Gastrocnemius medialis (tissue), 4 donors: ENCODE measurements at regions not wholly inside any gene's neighbourhood (a gene's known extent, or its start where the extent isn't known, plus 50 kb on each side); places are given as distances from the start of the nearest gene placed in this dataset.

Experiments used
- ATAC-seq, 2 donors: fragments of 150-250 bp; one replicate each; pipeline ENCODE4 v1.9.1; 2016
- DNase-seq, 2 donors: peaks; one replicate each; pipeline ENCODE4 v3.0.0-alpha.2; 2019
- H3K27ac ChIP-seq, 4 donors: fragments of 200-600 bp; sonication (generic); 1 replicate in 1 of 4; 2 replicates in 3 of 4; pipeline ENCODE4 v1.5.1; 2016 to 2018; ENCODE audit warnings: mild to moderate bottlenecking in 2 of 4, moderate library complexity in 1 of 4
- H3K27me3 ChIP-seq, 3 donors: fragments of 200-600 bp; sonication (generic) in 2 of 3; 1 replicate in 1 of 3; 2 replicates in 2 of 3; pipeline versions ENCODE4 v1.5.1 to v1.6.0; 2016 to 2019; ENCODE audit warnings: mild to moderate bottlenecking in 1 of 3, moderate library complexity in 1 of 3
- H3K36me3 ChIP-seq, 2 donors: fragments of 200-600 bp; sonication (generic) in 1 of 2; one replicate each; pipeline ENCODE4 v1.5.1; 2017 to 2018
- H3K4me1 ChIP-seq, 2 donors: fragments of 200-600 bp; sonication (generic) in 1 of 2; one replicate each; pipeline ENCODE4 v1.5.1; 2016 to 2017; ENCODE audit warnings: mild to moderate bottlenecking in 2 of 2
- H3K4me3 ChIP-seq, 4 donors: fragments of 200-600 bp; sonication (generic) in 3 of 4; 1 replicate in 1 of 4; 2 replicates in 3 of 4; pipeline ENCODE4 v1.5.1; 2016 to 2019; ENCODE audit warnings: mild to moderate bottlenecking in 2 of 4
- H3K9me3 ChIP-seq, 3 donors: fragments of 200-600 bp; sonication (generic) in 2 of 3; 1 replicate in 1 of 3; 2 replicates in 2 of 3; pipeline ENCODE4 v1.5.1; 2016 to 2019
- CTCF ChIP-seq, 5 experiments: fragments of 450-650 bp in 3 of 5; fragments of 200-600 bp in 2 of 5; sonication (generic) in 2 of 5; IDR thresholded peaks in 4 of 5; conservative IDR thresholded peaks in 1 of 5; 1 replicate in 4 of 5; 2 replicates in 1 of 5; pipeline ENCODE4 v1.5.1; 2016 to 2019; ENCODE audit warnings: antibody characterized with exemption in 5 of 5, mild to moderate bottlenecking in 3 of 5, moderate library complexity in 3 of 5
- POLR2A ChIP-seq, 2 donors: fragments of 450-650 bp; IDR thresholded peaks; one replicate each; pipeline ENCODE4 v1.6.1; 2017; ENCODE audit warnings: antibody characterized with exemption in 2 of 2, mild to moderate bottlenecking in 2 of 2, moderate library complexity in 2 of 2
- in situ Hi-C, 4 donors: fragments of 200-750 bp; cut with MboI; loops; one replicate each; pipeline versions ENCODE4 v1.15.0 to v1.8.0; 2017; ENCODE audit warnings: low sequenced_read_pairs in 4 of 4
- intact Hi-C: fragments of 100-400 bp; cut with DNase I; formaldehyde crosslinking; loops from one replicate; pipeline ENCODE4 v1.15.1; 2023; ENCODE audit warnings: low total_unique reads

DNA sequence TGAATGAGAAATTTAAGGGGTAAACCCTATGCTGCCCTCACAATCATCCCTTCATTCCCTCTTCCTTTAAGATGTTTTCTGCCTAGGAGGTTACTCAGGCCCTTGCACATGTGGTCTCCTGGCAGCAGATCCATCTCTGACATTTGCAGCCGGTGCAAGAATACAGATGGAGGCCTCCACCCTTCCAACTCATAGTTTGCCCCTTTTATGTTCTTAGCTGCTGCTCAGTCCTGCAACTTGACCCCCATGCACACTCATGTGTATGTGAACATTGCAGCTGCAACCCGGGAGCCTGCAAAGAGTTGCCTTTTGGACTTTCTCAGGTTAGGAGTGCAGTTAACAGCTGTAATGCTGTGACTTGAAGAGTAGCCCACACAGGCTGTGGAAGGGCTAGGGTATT, 131.9 kb upstream of the SGK1 start:
- ATAC-seq = no peak
- in situ Hi-C loops = loop anchor here in 2 of 4 donors (25.0 kb wide), 1 partner anchor 262 kb away; no protein-coding TSS in a partner anchor
- no peak overlapping the region for H3K27ac ChIP-seq

GRCh38 chr6:134449004-134449403, 131.1 kb upstream of the SGK1 start:
- H3K4me3 ChIP-seq = no peak overlapping the region
- ATAC-seq (no peak), DNase-seq (no peak)
- TF ChIP-seq POLR2A (IDR thresholded peaks at IDR 0.05) (no peak), CTCF (IDR thresholded peaks at IDR 0.05 in 4 of 5, conservative IDR thresholded peaks at IDR 0.05 in 1 of 5) (no peak)
- no peaks in the 10 kb centered on the region for H3K27me3 ChIP-seq
- peak overlapping the region in 2 of 4 donors; percentile 6 to 20 for H3K27ac ChIP-seq
- peaks cover 13 to 27% of the 10 kb centered on the region in 2 donors for H3K4me1 ChIP-seq
- H3K36me3 ChIP-seq = no peaks in the 10 kb centered on the region
- no peaks in the 10 kb centered on the region for H3K9me3 ChIP-seq
- intact Hi-C loops (no loop called here), in situ Hi-C loops (no loop called here)

More for the DNA sequence above, 131.9 kb upstream of the SGK1 start:
- no peak for TF ChIP-seq POLR2A (IDR thresholded peaks at IDR 0.05)
- no peak for TF ChIP-seq CTCF (IDR thresholded peaks at IDR 0.05 in 4 of 5, conservative IDR thresholded peaks at IDR 0.05 in 1 of 5)
- no peak for DNase-seq
- Histone ChIP-seq H3K27me3 (no peaks in the 10 kb centered on the region), H3K4me1 (peaks cover 13 to 27% of the 10 kb centered on the region in 2 donors), H3K36me3 (no peaks in the 10 kb centered on the region), H3K9me3 (no peaks in the 10 kb centered on the region), H3K4me3 (no peak overlapping the region)
- intact Hi-C loops = no loop called here

GRCh38 chr6:134447883-134448387, 130.0 kb upstream of the SGK1 start:
- TF ChIP-seq CTCF (IDR thresholded peaks at IDR 0.05 in 4 of 5, conservative IDR thresholded peaks at IDR 0.05 in 1 of 5) = no peak
- H3K4me3 ChIP-seq = no peak overlapping the region
- H3K9me3 ChIP-seq = no peaks in the 10 kb centered on the region
- H3K27ac ChIP-seq = peak overlapping the region in 1 of 4 donors; percentile 20
- H3K27me3 ChIP-seq = no peaks in the 10 kb centered on the region
- intact Hi-C loops = no loop called here
- no peaks in the 10 kb centered on the region for H3K36me3 ChIP-seq
- ATAC-seq (peak in 1 of 2 donors; percentile 28), DNase-seq (no peak)
- in situ Hi-C loops = no loop called here
- H3K4me1 ChIP-seq = peaks cover 13 to 27% of the 10 kb centered on the region in 2 donors

DNA sequence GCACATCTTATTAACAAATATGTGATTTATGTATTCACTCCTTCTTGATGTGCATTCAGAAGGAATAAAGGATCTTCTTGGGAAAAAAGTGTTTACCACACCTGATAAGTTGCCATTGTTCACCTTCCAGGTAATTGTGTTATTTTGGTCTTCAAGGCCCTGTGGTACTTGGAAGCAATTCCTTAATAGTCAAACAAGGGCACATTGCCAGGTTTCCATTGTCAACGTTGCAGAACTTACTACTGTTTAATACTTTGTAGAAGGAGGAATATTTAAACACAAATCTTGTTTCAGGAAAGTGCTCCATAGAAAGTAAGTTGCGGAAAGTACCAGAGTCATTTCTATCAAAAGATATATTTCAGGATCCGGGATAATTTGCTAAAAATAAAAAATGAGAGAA, 129.5 kb upstream of the SGK1 start:
- in situ Hi-C loops (no loop called here), intact Hi-C loops (no loop called here)
- peaks cover 13 to 27% of the 10 kb centered on the region in 2 donors for H3K4me1 ChIP-seq
- H3K9me3 ChIP-seq = no peaks in the 10 kb centered on the region
- DNase-seq (no peak), ATAC-seq (no peak)
- peak overlapping the region in 1 of 4 donors; percentile 20 for H3K27ac ChIP-seq
- TF ChIP-seq POLR2A (IDR thresholded peaks at IDR 0.05) (no peak), CTCF (IDR thresholded peaks at IDR 0.05 in 4 of 5, conservative IDR thresholded peaks at IDR 0.05 in 1 of 5) (no peak)
- no peaks in the 10 kb centered on the region for H3K27me3 ChIP-seq
- no peak overlapping the region for H3K4me3 ChIP-seq
- no peaks in the 10 kb centered on the region for H3K36me3 ChIP-seq

DNA sequence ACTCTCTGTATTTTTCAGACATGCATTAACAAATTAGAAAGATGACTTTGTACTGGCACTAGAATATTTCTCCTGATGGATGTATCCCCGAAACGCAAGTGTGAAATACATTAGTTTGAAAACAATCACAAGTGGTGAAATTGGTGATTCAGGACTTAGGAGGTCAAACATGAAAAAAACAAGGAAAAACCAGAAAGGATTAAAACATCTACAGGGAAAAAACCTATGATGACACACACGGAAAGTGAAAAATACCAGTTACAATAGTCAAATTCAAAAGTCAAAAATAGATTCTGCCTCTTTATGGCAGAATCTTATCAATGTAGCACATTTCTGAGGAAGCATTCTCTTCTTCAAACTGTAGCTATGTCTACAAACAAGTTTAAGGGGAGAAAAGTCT, 129.0 kb upstream of the SGK1 start:
- no peak overlapping the region for H3K27ac ChIP-seq

More for the DNA sequence above, 129.0 kb upstream of the SGK1 start:
- no peak for ATAC-seq
- intact Hi-C loops = no loop called here
- in situ Hi-C loops = no loop called here
- Histone ChIP-seq H3K4me3 (no peak overlapping the region), H3K36me3 (no peaks in the 10 kb centered on the region), H3K27me3 (no peaks in the 10 kb centered on the region), H3K4me1 (peaks cover 13 to 27% of the 10 kb centered on the region in 2 donors), H3K9me3 (no peaks in the 10 kb centered on the region)
- DNase-seq = no peak
- TF ChIP-seq POLR2A (IDR thresholded peaks at IDR 0.05) = no peak
- no peak for TF ChIP-seq CTCF (IDR thresholded peaks at IDR 0.05 in 4 of 5, conservative IDR thresholded peaks at IDR 0.05 in 1 of 5)
